ENCODE measurements at regions not wholly inside any gene's neighbourhood (a gene's known extent, or its start where the extent isn't known, plus 50 kb on each side); places are given as distances from the start of the nearest gene placed in this dataset.

DNA sequence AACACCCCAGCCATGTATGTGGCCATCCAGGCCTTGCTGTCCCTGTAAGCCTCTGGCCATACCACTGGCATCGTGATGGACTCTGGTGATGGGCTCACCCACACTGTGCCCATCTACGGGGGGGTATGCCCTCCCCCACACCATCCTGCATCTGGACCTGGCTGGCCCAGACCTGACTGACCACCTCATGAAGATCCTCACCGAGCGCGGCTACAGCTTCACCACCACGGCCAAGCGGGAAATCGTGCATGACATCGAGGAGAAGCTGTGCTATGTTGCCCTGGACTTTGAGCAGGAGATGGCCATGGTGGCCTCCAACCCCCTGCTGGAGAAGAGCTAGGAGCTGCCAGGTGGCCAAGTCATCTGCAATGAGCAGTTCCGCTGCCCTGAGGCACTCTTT is 80.4 kb upstream of the ZCCHC2 start:
- Histone ChIP-seq H3K36me3 (no peaks in the 10 kb centered on the region), H3K27me3 (no peaks in the 10 kb centered on the region), H3K9me3 (no peaks in the 10 kb centered on the region), H3K4me1 (peaks cover 0 to 16% of the 10 kb centered on the region in 2 donors), H3K27ac (no peak overlapping the region), H3K4me3 (no peak overlapping the region)
- no peak for DNase-seq (ENCODE audit: low spot score)
- TF ChIP-seq, protein P1, sequence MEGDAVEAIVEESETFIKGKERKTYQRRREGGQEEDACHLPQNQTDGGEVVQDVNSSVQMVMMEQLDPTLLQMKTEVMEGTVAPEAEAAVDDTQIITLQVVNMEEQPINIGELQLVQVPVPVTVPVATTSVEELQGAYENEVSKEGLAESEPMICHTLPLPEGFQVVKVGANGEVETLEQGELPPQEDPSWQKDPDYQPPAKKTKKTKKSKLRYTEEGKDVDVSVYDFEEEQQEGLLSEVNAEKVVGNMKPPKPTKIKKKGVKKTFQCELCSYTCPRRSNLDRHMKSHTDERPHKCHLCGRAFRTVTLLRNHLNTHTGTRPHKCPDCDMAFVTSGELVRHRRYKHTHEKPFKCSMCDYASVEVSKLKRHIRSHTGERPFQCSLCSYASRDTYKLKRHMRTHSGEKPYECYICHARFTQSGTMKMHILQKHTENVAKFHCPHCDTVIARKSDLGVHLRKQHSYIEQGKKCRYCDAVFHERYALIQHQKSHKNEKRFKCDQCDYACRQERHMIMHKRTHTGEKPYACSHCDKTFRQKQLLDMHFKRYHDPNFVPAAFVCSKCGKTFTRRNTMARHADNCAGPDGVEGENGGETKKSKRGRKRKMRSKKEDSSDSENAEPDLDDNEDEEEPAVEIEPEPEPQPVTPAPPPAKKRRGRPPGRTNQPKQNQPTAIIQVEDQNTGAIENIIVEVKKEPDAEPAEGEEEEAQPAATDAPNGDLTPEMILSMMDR (IDR thresholded peaks at IDR 0.05), result no peak

DNA sequence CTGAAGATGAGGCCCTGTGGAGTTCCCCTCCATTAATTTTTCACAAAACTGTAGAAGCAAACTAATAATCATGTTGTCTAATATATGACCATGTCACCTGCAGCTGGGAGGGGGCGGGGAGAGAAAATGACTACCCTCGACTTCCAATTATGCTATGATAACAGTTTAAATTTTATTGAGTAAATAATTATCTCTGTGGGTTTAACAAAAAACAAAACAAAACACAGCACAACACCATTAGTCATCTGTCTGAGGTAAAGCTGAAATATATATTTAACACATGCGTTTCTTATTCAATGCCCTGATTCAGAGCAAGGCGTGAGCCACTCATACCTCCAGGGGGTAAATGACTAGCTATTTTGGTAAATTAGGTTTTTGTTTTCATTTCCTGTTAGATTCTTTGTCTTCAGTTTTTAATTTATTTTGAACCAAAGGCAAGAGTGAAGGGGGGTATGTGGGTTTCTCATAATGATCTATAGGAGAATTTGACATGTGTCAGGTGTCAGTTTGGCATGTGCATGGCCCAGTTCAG is 77.4 kb upstream of the ZCCHC2 start:
- TF ChIP-seq, protein P1 (IDR thresholded peaks at IDR 0.05), result no peak
- H3K4me3 ChIP-seq, result no peak overlapping the region

DNA sequence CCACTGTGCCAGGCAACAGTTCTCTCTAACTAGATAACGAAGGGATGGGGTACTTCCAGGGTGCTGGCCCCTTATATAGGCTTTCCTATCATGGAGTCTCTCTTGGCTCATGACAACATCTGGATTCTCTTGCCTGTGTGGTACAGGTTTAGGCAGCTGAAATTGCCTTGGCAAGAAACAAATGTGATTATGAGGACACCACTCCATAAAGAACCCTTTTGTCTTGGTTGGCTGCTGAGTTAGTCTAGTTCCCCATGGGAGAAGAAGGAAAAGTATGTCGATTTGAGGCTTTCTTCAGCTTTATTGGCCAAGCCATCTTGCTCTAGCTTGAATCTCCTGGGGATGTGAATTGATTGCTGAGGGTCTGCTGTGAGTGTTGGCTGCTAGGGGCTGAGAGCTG is 76.3 kb upstream of the ZCCHC2 start:
- Histone ChIP-seq H3K4me3 (no peak overlapping the region), H3K27me3 (no peaks in the 10 kb centered on the region), H3K9me3 (peaks cover 0 to 5% of the 10 kb centered on the region in 2 donors), H3K27ac (no peak overlapping the region), H3K36me3 (no peaks in the 10 kb centered on the region), H3K4me1 (peaks cover 0 to 15% of the 10 kb centered on the region in 2 donors)
- TF ChIP-seq, protein P1 (IDR thresholded peaks at IDR 0.05), result no peak
- DNase-seq (ENCODE audit: low spot score), result no peak

More for the DNA sequence above, 77.4 kb upstream of the ZCCHC2 start:
- H3K27ac ChIP-seq, result no peak overlapping the region
- peaks cover 0 to 4% of the 10 kb centered on the region in 2 donors for H3K4me1 ChIP-seq
- peak; percentile 36 for DNase-seq (ENCODE audit: low spot score)
- H3K27me3 ChIP-seq, result no peaks in the 10 kb centered on the region
- no peaks in the 10 kb centered on the region for H3K36me3 ChIP-seq
- peaks cover 0 to 5% of the 10 kb centered on the region in 2 donors for H3K9me3 ChIP-seq

DNA sequence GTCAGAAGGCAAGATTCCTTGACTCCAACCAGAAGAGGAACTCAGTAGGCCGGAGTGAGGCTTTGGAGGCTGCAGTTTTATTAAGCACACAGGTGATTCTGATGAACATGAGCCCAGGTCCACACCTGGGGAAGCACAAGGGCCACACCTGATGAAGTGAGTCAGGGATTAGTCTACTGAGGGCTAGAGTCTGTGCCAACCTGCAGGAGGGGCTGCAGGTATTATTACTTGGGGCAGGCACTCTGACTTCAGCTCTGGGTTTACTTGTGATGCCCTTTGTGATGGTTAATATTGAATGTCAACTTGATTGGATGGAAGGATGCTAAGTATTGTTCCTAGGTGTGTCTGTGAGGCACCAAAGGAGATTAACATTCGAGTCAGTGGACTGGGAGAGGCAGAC is 75.2 kb upstream of the ZCCHC2 start:
- H3K9me3 ChIP-seq, result peaks cover 0 to 5% of the 10 kb centered on the region in 2 donors
- TF ChIP-seq, protein P1 (IDR thresholded peaks at IDR 0.05), result no peak
- H3K27me3 ChIP-seq, result no peaks in the 10 kb centered on the region
- no peak overlapping the region for H3K4me3 ChIP-seq
- no peak for DNase-seq (ENCODE audit: low spot score)
- no peaks in the 10 kb centered on the region for H3K36me3 ChIP-seq
- H3K4me1 ChIP-seq, result peaks cover 0 to 16% of the 10 kb centered on the region in 2 donors
- H3K27ac ChIP-seq, result no peak overlapping the region

DNA sequence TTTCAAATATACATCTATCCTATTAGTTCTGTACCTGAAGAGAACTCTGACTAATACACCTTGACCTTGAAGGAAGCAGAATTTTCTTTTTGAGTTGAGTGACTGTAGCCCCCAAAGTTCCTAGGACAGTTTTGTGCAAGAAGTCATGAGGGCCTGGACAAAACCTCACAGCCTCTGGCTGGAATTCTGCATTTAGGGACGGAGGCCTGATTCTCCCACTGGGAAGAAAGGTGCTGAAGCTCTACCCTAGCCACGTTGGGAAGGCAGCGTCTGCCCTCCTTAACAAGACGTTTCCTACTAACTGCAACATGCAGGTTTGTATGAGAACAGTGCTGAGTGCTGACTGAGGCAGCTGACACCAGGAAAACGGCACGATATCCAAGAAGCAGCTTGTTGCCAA is 74.4 kb upstream of the ZCCHC2 start:
- H3K27ac ChIP-seq, result no peak overlapping the region
- DNase-seq (ENCODE audit: low spot score), result peak; percentile 55
- H3K4me1 ChIP-seq, result peaks cover 0 to 16% of the 10 kb centered on the region in 2 donors
- no peaks in the 10 kb centered on the region for H3K36me3 ChIP-seq
- no peaks in the 10 kb centered on the region for H3K27me3 ChIP-seq
- peaks cover 0 to 5% of the 10 kb centered on the region in 2 donors for H3K9me3 ChIP-seq
- H3K4me3 ChIP-seq, result no peak overlapping the region
- TF ChIP-seq, protein P1 (IDR thresholded peaks at IDR 0.05), result no peak
